ENCODE measurements at regions not wholly inside any gene's neighbourhood (a gene's known extent, or its start where the extent isn't known, plus 50 kb on each side); places are given as distances from the start of the nearest gene placed in this dataset.
A peak's percentile ranks its signal among the peaks of the same experiment; 100 is the strongest.
"Not testable (repeated sequence)": the region's sequence is repeated elsewhere in the genome, so short reads cannot be mapped to it uniquely, and the experiment has no call there.

- no peak for DNase-seq (ENCODE audit: low read depth in 2 of 2)
Observed at GRCh38 chr18:70600225-70600925, 311.5 kb downstream of the SOCS6 start.

DNA sequence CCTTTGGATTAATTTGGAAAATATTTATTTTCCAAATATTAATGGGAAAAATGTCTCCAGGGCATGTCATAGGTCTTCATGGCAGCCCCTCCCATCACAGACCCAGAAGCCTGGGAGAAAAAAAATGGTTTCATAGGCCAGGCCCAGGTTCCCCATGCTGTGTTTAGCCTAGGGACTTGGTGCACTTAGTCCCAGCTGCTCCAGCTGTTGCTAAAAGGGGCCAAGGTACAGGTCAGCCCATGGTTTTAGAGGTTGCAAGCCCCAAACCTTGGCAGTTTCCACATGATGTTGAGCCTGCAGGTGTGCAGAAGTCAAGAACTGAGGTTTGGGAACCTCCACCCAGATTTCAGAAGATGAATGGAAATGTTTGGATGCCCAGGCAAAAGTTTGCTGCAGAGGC is 309.6 kb downstream of the SOCS6 start:
- DNase-seq (ENCODE audit: low read depth in 2 of 2): no peak

DNA sequence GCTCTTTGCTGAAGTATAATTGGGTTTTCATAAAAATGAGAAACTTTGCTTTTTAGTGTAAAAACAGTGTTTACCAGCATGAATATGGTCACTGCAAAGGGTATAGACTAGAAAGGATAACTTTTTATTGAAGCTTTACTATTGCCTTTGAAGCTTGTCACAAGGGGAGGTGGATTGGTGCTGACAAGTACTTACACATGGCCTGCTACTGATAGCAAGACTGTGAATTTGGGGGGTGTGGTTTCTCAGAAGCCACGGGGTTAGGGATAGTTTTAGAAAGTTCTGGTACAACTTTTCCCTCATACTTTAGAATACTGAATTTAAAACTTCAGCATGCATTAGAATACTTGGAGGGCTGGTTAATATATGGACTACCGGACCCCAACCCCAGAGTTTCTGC is 294.1 kb downstream of the SOCS6 start:
- no peak for DNase-seq (ENCODE audit: low read depth in 2 of 2)

DNA sequence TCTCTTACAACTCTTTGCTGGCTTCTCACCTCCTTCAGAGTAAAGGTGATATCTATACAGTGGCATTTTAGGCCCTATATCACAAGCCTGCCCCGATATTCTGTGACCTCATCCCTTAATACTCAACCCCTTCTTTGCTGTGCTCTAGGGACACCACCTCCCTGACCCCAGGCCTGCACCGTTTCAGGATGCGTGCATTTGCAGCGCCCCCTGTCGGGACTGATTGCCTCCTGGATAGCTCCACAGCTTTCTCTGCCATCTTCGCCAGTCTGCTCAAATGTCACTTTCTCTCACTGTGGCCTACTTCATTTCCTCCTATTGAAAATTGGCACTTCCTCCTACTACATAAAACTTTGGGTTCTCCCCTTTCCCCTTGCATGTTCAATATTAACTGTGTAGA is 289.6 kb downstream of the SOCS6 start:
- peak in 1 of 2 donors; percentile 3 for DNase-seq (ENCODE audit: low read depth in 2 of 2)

GRCh38 chr18:70577023-70577420 is 288.2 kb downstream of the SOCS6 start:
- DNase-seq (ENCODE audit: low read depth in 2 of 2): no peak

DNA sequence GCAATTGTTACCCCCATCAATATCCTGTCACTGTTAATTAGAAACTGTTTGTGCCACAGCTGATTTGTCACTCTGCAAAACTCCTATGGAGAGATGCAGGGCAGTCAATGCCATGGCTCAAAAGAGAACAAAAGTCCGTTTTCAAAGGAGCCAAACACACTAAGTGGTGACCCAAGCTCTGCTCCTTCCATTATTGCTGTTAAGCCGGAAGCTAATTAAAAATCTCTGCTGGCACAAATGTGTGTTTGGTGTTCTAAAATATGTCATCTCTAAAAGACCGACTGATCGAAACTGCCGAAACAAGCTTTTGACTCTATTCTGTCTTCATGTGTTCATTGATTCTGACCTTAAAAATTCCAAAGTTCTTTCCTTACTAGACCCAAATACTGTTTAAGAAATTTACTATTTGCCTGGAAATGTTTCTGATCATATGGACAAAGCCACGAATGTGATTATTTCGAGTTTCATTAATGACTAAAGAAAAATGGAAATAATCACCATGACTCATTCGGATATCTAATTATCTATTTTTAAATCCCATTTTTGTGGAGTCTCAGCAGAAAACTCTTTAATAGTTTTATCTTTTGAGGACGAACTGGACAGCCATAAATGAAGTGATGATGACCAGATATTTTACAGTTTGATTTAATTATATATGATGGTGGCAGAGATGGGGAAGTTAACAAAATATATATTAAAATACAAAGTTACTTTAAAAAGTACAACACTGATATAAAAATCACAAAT is 287.6 kb downstream of the SOCS6 start:
- no peak for DNase-seq (ENCODE audit: low read depth in 2 of 2)

GRCh38 chr18:70574951-70575350 is 286.1 kb downstream of the SOCS6 start:
- not testable (repeated sequence) for DNase-seq (ENCODE audit: low read depth in 2 of 2)

DNA sequence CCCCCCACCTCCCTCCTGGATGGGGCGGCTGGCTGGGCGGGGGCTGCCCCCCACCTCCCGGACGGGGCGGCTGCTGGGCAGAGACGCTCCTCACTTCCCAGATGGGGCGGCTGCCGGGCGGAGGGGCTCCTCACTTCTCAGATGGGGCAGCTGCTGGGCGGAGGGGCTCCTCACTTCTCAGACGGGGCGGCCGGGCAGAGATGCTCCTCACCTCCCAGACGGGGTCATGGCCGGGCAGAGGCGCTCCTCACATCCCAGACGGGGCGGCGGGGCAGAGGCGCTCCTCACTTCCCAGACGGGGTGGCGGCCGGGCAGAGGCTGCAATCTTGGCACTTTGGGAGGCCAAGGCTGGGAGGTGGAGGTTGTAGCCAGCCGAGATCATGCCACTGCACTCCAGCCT is 280.8 kb downstream of the SOCS6 start:
- DNase-seq (ENCODE audit: low read depth in 2 of 2): not testable (repeated sequence)

GRCh38 chr18:70559446-70559845 is 270.6 kb downstream of the SOCS6 start:
- no peak for DNase-seq (ENCODE audit: low read depth in 2 of 2)

DNA sequence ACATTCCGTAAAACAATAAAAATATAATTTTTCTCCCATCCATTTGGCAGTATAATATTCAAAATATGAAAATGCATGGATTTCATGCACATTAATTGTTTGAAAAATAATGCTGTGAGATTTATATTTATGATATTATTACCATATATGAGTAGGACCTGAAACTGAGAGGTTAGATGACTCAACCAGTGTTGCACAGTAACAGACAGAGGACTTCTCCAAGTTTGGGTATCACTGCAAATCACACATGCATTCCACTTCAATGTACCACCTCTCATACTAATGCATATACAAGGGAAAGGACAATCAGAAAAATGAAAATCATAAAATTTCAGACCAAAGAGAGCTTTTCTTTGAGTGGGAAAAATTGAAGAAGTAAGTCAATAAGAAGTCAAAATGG is 269.5 kb downstream of the SOCS6 start:
- no peak for DNase-seq (ENCODE audit: low read depth in 2 of 2)

GRCh38 chr18:70554854-70555445 is 266.1 kb downstream of the SOCS6 start:
- no peak for DNase-seq (ENCODE audit: low read depth in 2 of 2)

GRCh38 chr18:70553936-70554260 is 265.1 kb downstream of the SOCS6 start:
- DNase-seq (ENCODE audit: low read depth in 2 of 2): no peak

DNA sequence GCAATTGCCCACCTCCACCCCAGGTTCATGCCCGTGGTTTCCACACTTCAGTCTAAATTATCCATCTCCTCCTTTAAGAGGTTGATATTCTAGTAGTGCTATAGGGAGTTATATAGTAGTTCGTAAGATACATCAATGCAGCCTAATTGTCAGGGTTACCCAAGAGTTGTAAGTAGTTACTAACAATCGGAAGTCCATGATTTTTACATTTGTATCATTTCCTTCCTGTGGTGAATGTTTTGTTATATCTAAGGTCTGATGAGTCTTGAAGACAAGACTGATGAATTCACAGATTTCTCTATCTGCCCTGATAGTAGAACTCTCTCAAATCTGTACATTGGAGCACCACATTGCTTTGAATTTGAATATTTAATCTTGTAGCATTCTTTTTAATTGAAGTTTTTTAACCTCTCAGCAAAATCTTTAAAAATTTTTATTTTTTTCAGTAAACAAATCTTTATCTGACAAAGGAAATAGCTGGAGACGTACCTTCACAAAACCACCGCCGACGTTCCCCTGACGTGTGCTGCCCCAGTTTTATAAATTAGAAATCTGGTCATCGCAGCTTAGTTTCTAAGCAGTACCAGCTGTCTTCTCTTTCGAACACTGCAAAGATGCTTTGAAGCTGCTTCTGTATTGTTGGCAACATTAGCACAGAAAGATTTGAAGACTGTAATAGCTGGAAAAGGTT is 264.5 kb downstream of the SOCS6 start:
- DNase-seq (ENCODE audit: low read depth in 2 of 2): no peak

DNA sequence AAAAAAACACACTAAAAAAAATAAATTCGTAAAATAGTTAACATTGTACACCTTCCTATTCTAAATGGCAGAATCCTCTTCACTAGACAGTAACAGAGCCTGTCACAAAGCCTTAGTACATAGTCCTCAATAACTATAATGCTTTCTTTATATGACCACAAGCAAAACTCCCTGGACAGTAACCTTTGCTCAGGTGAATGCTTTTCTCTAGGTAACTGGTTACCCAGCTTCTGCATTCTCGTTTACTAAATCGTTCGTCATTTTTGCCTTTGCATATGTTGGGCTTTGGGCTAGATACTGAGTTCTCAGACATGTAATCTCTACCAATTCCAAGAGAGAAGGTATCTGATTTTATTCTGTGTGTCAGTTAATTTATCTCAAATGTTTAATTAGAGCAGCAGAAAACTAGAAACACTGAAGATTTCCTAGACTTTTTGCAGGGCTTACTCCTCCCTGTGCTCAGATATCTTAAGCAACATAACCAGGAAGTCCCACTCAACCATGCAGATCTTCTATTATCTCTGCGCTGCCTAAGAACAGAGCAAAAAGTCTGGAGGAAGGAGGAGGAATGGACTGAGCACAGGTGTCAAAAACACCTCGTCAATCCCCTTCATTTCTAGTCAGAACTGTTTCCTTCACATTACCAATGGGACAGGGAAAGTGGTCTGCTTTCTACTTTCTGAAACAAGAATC is 247.7 kb downstream of the SOCS6 start:
- no peak for DNase-seq (ENCODE audit: low read depth in 2 of 2)

GRCh38 chr18:70535041-70535440 is 246.2 kb downstream of the SOCS6 start:
- DNase-seq (ENCODE audit: low read depth in 2 of 2): no peak

- not testable (repeated sequence) for DNase-seq (ENCODE audit: low read depth in 2 of 2)
Observed at GRCh38 chr18:70525322-70525721, 236.5 kb downstream of the SOCS6 start.

GRCh38 chr18:70523792-70524182 is 234.9 kb downstream of the SOCS6 start:
- DNase-seq (ENCODE audit: low read depth in 2 of 2): no peak

GRCh38 chr18:70523035-70523791 is 234.4 kb downstream of the SOCS6 start:
- no peak for DNase-seq (ENCODE audit: low read depth in 2 of 2)

DNA sequence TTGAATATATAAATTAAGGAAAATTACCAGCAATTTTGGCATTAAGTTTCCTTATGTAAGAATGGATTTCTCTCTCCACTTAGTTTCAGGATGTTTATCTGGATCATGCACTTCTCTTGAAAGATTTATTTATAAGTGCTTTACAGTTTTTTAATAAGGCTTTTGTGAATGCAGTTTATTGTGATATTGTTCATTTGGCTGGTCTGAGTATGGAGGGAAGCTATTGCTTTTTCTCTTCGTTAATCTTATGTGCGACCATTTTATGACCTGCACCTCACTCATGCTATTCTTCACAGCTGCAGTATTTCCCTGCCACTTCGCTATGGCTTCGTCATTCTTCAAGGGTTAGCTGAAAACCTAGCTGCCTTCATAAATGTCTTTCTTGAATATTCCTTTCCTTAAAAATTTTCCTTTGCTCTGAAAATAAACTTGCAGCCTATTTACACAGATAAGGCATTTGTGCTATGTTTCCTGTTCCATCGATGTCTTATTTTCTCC is 233.4 kb downstream of the SOCS6 start:
- DNase-seq (ENCODE audit: low read depth in 2 of 2): no peak

GRCh38 chr18:70520867-70521266 is 232.0 kb downstream of the SOCS6 start:
- DNase-seq (ENCODE audit: low read depth in 2 of 2): no peak

Data from stimulated activated CD4-positive, alpha-beta T cell treated with anti-CD3 and anti-CD28 coated beads, Interleukin-4, amount 100 ng/mL, for 48 hours (primary cell).